ENCODE measurements at regions not wholly inside any gene's neighbourhood (a gene's known extent, or its start where the extent isn't known, plus 50 kb on each side); places are given as distances from the start of the nearest gene placed in this dataset.

DNA sequence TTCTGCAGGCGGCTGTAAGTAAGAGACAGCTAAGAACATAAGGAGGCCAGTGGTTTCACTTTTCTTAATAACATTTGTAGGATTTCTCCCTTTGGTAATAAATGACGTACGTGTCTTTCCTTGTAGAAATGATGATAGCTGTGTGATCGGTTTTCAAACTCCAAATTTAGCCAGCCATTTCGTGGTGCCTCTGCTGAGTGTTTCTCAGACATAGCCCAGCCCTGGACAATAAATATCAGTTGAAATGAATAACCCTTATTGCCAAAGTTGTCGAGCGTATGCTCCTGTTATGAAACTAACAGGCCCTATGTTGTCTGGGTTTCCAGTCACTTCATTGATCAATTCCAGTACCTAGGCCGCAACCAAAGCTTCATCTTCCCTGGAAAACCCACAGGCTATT is 75.0 kb upstream of the MSX2 start:
- DNase-seq (ENCODE audit: low spot score) = no peak
- TF ChIP-seq, protein P1, sequence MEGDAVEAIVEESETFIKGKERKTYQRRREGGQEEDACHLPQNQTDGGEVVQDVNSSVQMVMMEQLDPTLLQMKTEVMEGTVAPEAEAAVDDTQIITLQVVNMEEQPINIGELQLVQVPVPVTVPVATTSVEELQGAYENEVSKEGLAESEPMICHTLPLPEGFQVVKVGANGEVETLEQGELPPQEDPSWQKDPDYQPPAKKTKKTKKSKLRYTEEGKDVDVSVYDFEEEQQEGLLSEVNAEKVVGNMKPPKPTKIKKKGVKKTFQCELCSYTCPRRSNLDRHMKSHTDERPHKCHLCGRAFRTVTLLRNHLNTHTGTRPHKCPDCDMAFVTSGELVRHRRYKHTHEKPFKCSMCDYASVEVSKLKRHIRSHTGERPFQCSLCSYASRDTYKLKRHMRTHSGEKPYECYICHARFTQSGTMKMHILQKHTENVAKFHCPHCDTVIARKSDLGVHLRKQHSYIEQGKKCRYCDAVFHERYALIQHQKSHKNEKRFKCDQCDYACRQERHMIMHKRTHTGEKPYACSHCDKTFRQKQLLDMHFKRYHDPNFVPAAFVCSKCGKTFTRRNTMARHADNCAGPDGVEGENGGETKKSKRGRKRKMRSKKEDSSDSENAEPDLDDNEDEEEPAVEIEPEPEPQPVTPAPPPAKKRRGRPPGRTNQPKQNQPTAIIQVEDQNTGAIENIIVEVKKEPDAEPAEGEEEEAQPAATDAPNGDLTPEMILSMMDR (IDR thresholded peaks at IDR 0.05; ENCODE audit: extremely low read depth, insufficient read depth, missing control alignments) = no peak
- in situ Hi-C loops (cut with MboI; ENCODE audit: low pct_unique_long_range_greater_than_20kb, low sequenced_read_pairs, unreplicated experiment) = no loop called here

DNA sequence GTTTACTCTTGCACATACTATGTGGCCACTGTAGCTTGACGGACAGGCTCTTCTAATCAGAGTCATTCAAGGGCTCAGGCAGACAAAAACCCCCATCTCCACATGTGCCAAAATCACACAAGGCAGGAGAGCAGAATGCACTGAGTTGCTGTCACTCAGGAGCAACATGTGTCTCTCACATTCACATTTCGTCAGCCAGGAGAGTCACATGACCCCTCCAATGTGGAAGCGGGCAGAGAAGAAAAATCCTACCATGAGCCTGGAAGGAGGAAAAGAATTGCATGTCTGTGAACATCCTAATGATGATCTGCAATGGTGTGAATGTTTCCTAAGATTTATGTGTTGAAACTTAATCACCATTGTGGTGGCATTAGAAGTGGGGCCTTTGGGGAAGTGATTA is 69.9 kb upstream of the MSX2 start:
- in situ Hi-C loops (cut with MboI; ENCODE audit: low pct_unique_long_range_greater_than_20kb, low sequenced_read_pairs, unreplicated experiment) = no loop called here
- DNase-seq (ENCODE audit: low spot score) = no peak
- TF ChIP-seq, protein P1 (IDR thresholded peaks at IDR 0.05; ENCODE audit: extremely low read depth, insufficient read depth, missing control alignments) = no peak

- TF ChIP-seq, protein P1 (IDR thresholded peaks at IDR 0.05; ENCODE audit: extremely low read depth, insufficient read depth, missing control alignments) = no peak
- in situ Hi-C loops (cut with MboI; ENCODE audit: low pct_unique_long_range_greater_than_20kb, low sequenced_read_pairs, unreplicated experiment) = no loop called here
- DNase-seq (ENCODE audit: low spot score) = no peak
Measured at GRCh38 chr5:174655351-174655750, 69.0 kb upstream of the MSX2 start.

- DNase-seq (ENCODE audit: low spot score) = no peak
- in situ Hi-C loops (cut with MboI; ENCODE audit: low pct_unique_long_range_greater_than_20kb, low sequenced_read_pairs, unreplicated experiment) = no loop called here
- TF ChIP-seq, protein P1 (IDR thresholded peaks at IDR 0.05; ENCODE audit: extremely low read depth, insufficient read depth, missing control alignments) = no peak
Measured at GRCh38 chr5:174664180-174664850, 60.1 kb upstream of the MSX2 start.

DNA sequence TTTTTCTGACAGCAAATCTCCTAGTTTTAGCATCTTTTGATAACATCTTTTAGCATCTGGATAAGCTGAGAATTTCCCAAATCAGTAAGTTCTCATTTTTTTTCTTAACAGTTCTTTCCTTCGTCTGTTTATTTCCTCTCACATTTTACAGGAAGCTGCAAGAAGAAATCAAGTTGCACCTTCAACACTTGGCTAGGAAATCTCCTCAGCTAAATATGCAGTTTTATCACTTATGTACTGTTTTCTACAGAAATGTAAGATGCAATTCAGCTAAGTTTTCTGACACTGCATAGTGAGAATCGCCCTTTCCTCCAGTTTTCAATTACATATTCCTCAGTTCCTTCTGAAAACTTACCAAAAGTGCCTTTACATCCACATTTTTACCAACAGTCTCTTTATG is 59.0 kb upstream of the MSX2 start:
- in situ Hi-C loops (cut with MboI; ENCODE audit: low pct_unique_long_range_greater_than_20kb, low sequenced_read_pairs, unreplicated experiment) = no loop called here
- DNase-seq (ENCODE audit: low spot score) = no peak
- TF ChIP-seq, protein P1 (IDR thresholded peaks at IDR 0.05; ENCODE audit: extremely low read depth, insufficient read depth, missing control alignments) = no peak

GRCh38 chr5:174667526-174667925 is 56.9 kb upstream of the MSX2 start:
- in situ Hi-C loops (cut with MboI; ENCODE audit: low pct_unique_long_range_greater_than_20kb, low sequenced_read_pairs, unreplicated experiment) = no loop called here
- TF ChIP-seq, protein P1 (IDR thresholded peaks at IDR 0.05; ENCODE audit: extremely low read depth, insufficient read depth, missing control alignments) = no peak
- DNase-seq (ENCODE audit: low spot score) = no peak
